GM21381 (cell line): ENCODE measurements at regions not wholly inside any gene's neighbourhood (a gene's known extent, or its start where the extent isn't known, plus 50 kb on each side); places are given as distances from the start of the nearest gene placed in this dataset.

Experiments
- ATAC-seq: cut with Tn5 transposase; IDR thresholded peaks from one replicate; pipeline ENCODE4 v1.9.1; 2021; ENCODE audit warnings: mild to moderate bottlenecking, moderate library complexity; ENCODE audit not compliant: unreplicated experiment

DNA sequence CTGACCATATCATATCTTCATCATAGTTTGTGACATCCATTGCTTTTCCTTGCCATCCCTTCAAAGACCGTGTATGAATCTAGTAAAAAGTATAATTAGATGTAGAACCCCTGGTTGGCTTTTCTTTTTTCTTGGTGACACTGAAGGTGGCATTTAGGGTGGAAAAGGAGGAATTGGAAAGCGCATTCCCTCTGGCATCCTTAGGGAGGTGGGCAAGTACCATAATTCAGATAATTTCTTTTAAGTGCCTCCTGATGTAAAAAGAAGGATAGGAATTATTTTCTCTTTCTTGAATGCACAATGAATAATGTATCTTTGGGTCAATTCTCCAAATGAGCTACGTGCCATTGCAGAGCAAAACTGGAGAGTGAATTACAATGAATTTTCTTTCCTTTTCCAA, 73.2 kb upstream of the SMARCA2 start:
- ATAC-seq: no peak

DNA sequence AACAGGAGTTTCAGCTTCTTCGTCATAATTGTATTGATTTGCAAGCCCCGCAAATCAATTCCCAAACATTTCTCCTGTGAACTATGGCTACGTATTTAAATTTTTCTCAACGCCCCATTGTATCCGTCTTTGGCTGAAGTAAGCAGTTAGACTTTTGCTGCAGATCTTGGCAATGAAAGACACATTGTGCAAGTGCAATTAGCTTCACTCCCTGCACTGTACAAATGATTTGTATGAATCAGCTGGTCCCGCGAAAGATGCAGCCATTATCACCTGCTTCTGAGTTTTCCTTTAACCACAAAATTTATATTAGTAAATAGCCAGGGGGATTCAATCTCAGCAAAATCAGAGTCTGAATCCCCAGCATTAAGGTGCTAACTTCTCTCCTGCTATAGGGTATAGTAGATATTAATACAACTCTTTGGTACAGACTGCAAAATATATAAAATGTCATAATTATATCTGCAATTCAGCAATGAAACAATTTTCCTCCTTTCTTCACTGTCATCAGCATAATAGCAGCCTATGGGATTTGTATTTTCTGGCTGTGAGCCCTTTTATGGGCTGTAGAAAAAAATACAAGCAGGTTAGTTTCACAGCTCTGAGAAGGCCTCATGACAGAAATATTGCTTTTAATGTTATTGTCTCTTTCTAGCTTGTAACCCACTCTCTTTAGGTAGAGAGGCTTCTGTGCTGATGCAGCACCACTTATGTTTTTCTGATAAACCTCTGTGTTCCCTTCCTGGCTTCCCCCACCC, 68.4 kb upstream of the SMARCA2 start:
- ATAC-seq: no peak

DNA sequence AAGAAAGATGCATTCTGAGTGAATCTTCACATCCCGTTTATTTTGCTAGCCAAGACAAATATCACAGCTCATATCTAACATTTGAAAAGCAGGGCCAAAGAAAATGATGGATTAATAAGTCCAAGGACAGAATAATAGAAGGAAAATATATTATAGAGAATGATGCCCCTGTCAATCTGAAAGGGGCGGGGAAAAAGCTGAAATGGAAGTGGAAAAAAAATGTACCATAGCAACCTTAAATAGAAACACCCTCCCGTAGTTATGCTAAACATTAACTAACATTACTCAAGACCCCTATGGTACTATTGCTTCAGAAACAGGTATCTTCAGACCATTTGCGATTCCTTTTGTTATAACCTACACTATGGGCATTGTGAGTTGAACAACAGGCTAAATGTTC, 67.7 kb upstream of the SMARCA2 start:
- ATAC-seq: no peak

GRCh38 chr9:1948541-1948940, 66.6 kb upstream of the SMARCA2 start:
- ATAC-seq: no peak

DNA sequence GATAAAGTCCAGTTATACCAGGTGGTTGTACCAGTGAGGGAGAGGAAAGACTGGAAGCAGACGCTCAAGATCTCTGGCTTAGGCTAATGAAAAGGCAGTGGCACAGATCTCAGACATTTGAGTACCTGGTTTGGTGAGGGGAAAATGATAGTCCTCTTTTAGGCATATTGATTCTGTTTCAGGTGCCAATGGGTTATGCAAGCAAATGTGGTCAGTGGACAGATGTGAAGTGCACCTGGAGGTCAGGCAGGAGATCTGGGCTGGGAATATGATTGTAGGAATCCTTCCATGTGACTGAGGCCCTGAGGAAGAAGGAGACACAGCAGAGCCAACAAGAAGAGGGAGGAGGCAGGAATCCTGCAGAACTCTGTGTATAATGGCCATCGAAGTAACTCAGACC, 63.7 kb upstream of the SMARCA2 start:
- no peak for ATAC-seq

GRCh38 chr9:1952001-1952400, 63.1 kb upstream of the SMARCA2 start:
- no peak for ATAC-seq

GRCh38 chr9:1954238-1954637, 60.9 kb upstream of the SMARCA2 start:
- no peak for ATAC-seq

GRCh38 chr9:1956958-1957357, 58.2 kb upstream of the SMARCA2 start:
- no peak for ATAC-seq

GRCh38 chr9:1957856-1958255, 57.3 kb upstream of the SMARCA2 start:
- ATAC-seq: no peak

GRCh38 chr9:1959371-1959770, 55.8 kb upstream of the SMARCA2 start:
- no peak for ATAC-seq

- ATAC-seq: no peak
These were observed 54.7 kb upstream of the SMARCA2 start for GRCh38 chr9:1960342-1961042.

DNA sequence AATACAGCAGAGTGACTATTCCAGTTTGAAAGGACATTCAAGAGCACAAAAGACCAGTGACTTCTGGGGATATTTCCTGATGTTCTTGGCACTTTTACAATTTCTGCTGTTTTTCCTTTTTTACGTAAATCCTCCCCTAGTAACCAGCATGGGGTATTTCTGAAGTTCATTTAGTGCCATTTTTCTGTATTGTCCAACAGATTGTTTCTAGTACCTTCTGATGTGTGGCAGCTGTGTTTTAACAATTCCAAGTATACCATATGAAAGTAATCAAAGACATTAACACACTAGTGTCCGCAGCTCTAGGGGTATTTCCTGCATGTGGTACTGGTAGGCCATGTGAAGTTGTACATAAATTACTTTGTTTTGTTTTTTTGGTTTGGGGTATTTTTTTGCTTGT, 53.0 kb upstream of the SMARCA2 start:
- no peak for ATAC-seq

DNA sequence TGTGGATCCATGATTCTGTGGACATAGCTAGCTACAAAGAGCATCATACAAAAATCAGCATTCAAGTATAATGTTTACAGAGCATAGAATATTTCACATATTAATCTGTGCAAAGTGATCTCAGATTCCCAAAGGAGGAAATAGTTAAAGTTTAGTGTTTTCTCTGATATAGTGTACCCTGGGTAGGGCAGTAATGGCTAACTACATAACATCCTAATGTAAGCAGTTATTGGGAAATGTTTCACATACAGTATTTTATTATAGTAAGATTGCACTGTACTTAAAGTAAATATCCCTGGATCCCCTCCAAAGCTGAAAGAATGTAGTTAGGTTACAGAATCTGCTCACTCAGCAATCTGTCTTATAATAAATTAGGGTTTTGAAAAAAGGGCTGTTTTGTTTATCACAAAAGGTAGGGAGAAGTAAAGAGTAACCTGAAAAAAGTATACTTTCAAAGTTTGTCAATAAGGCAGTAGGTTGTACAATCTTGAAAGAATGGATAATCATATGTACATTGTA, 52.5 kb upstream of the SMARCA2 start:
- no peak for ATAC-seq

- ATAC-seq: no peak
These were observed 51.1 kb upstream of the SMARCA2 start for GRCh38 chr9:1964093-1964492.
